SK-MEL-5 (cell line): ENCODE measurements at regions not wholly inside any gene's neighbourhood (a gene's known extent, or its start where the extent isn't known, plus 50 kb on each side); places are given as distances from the start of the nearest gene placed in this dataset.

Source experiments
- DNase-seq: peaks from one replicate; pipeline ENCODE4 v3.0.0-alpha.2; 2016; ENCODE audit warnings: low read depth, low spot score
- in situ Hi-C: cut with HindIII; loops from 2 replicates; pipeline ENCODE4 v1.10.0; 2016; ENCODE audit warnings: low sequenced_read_pairs, high pct_unique_total_duplicates, low pct_unique_long_range_greater_than_20kb

GRCh38 chr15:87238451-87239068 is 1018.0 kb downstream of the NTRK3 start:
- in situ Hi-C loops: no loop called here
- DNase-seq: no peak

DNA sequence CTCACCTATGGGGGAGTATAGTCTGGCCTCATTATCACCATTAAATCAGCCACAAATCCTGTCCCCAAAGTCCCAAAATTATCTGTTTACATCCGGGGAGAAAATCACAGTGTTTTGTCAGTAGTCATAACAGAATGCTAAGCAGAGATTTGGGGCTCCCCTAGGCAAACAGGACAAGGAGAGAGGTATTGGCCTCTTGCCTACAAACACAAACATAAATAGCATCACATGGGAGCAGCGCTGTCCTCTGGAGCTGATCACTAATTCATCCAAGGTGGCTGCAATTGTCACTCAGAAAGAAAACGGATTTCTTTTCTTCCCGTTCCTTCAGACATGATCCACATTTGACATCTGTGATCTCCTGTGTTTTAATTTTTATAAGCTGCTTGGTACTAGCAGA is 1028.1 kb downstream of the NTRK3 start:
- DNase-seq: no peak
- in situ Hi-C loops: no loop called here

- in situ Hi-C loops: no loop called here
- DNase-seq: no peak
These were observed 1028.7 kb downstream of the NTRK3 start for GRCh38 chr15:87227846-87228245.

DNA sequence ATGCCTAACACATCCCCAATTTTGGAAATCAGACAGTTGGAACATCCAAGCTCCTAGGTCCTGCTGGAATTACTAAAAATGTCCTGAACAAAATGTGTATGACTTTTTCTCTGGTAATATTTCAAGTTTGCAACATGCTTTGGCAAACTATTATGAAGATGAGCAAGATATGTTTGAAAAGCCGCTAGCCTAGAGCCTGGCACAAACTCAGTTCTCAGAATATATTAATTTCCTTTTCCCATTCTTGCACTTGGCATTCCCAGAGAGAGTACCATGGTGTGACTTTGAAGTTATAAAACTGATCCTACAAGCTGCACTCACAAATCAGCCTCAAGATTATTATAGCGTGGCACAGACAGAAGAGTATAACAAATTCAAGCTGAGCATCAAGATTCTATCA is 1031.1 kb downstream of the NTRK3 start:
- in situ Hi-C loops: no loop called here
- no peak for DNase-seq

DNA sequence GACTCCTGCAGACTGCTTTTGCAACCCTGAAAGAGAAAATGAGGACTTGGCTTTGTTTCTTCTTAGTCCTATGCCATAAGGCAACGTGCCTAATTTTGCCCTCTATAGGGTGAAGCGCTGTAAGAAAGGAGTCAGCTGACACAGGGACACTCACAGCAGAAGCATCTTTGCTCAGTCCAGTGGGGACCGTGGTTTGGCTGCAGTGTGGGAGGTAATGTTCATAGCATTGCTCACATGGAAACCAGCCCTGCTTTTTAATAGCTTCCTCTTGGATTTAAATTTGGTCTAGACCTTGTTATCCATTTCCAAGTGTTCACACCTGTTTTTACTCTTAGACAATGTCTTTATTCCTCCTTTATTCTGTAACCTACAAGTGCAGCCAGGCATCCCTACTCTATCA is 1032.1 kb downstream of the NTRK3 start:
- in situ Hi-C loops: no loop called here
- DNase-seq: no peak

DNA sequence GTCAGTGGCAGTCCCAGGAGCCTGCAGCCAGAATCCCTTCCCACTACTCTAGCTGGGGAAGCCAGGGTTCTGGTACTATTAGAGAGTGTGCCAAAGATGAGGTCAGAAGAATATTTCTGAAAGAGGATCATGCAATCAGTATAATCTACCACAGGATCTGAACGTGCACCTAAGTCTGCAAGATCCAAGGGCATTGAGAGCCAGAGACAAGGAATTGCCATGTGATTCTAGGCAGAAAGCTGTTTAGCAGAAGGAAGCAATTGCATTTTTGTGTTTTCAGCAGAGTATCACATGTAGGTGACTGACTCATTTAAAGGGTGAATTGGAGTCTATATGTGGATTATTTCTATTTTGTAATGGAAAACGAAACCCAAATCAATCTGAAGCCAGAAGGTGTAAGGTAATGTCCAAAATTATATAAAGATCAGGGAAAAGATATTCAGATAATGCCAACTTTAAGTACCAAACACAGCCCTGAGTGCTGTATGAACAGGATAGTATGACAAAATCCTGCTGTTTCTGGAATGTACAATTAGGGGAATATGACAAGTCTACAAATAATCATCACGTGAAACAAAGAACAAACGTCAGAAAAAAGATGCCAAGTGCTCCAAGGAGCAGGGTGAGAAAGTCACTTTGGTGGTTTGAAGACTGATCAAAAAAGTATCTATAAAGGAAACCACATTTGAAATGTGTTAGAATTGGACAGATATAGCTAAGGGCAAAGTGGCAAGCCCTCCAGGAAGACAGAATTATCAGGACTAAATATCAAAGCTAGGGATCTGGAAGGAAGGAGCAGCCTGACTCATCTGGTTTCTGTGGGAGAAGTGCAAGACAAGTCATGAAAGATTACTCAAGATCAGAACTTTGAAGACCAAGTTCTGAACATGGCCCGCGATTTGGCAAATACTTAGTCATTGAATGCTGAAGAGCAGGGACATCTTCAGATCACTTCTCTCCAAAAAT is 1036.6 kb downstream of the NTRK3 start:
- no peak for DNase-seq
- in situ Hi-C loops: no loop called here

- no peak for DNase-seq
- in situ Hi-C loops: no loop called here
These were observed 1041.4 kb downstream of the NTRK3 start for GRCh38 chr15:87215100-87215499.

DNA sequence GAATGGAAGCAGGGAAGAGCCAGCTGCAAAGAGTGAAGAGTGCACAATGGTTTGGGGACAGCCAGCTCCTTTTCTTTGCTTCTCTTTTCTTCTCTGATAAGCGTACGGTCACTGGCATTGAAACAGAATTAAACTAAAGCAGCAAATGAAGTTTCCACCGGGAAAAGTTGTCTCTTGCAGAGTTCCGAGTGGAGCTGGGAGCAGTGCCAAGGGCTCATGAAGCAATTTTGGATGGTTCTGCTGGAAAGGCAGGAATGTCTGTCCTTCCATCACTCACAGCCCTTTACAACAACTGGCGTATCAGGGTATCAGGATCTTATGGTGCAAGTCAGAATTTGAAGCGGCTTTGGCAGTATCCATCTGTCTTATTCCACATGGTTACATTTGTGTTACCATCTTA is 1042.9 kb downstream of the NTRK3 start:
- in situ Hi-C loops: no loop called here
- no peak for DNase-seq

- in situ Hi-C loops: no loop called here
- no peak for DNase-seq
These were observed 1044.5 kb downstream of the NTRK3 start for GRCh38 chr15:87212041-87212440.

- in situ Hi-C loops: no loop called here
- DNase-seq: no peak
These were observed 1045.0 kb downstream of the NTRK3 start for GRCh38 chr15:87211547-87211946.

DNA sequence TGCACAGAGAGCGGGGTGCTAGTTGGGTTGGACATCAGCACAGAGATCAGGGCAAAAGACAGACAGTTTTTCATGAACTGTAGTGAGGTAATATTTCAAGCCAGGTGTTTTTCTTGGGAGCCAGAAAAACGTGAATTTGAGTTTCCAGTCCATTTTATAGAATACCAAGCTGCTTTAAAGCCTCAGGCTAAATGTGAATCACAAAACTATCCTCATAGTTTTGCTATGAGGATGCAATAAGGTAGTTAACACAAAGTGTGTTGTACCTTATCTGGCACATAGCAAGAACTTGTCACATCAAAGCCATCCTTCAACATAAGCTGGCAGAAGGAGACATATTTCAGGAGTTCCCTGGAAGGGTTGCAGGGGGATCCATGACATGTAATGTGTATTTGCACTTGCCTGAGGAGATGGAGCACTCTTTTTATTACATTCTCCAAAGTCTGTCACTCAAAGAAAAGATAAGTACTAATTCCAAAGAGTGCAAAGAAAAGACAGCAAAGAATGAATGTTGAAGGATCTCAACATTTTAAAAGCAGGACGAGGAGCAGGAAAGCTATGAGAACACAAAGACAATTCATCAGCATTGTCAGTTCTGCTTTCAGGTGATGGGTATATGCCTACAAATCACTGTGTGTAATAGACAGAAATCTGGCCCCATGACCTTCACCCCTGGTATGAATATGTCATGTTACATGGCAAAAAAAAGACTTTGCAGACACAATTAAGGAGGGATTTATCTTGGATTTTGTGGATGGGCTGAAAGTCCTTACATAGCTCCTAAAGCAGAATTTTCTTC is 1046.4 kb downstream of the NTRK3 start:
- no peak for DNase-seq
- in situ Hi-C loops: no loop called here

- no peak for DNase-seq
- in situ Hi-C loops: no loop called here
These were observed 1048.5 kb downstream of the NTRK3 start for GRCh38 chr15:87207990-87208580.

- in situ Hi-C loops: no loop called here
- DNase-seq: no peak
These were observed 1049.3 kb downstream of the NTRK3 start for GRCh38 chr15:87207251-87207650.

DNA sequence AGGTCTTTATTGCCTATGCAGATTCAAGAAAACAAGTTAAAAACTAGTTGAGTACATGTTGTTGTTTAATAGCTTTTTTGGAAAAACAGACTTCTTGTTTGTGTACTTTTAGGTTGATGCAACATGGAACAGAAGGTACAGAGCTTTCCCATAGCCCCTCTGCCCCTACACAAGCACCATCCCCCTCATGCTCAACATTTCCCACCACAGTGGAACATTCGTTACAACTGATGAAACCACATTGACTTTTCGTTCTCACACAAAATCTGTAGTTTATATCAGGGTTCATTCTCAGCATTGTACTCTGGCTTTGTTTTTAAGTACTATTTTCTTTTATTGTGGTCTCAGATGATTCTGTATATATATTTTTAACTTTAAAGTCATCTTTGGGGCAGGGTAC is 1054.6 kb downstream of the NTRK3 start:
- DNase-seq: no peak
- in situ Hi-C loops: no loop called here

DNA sequence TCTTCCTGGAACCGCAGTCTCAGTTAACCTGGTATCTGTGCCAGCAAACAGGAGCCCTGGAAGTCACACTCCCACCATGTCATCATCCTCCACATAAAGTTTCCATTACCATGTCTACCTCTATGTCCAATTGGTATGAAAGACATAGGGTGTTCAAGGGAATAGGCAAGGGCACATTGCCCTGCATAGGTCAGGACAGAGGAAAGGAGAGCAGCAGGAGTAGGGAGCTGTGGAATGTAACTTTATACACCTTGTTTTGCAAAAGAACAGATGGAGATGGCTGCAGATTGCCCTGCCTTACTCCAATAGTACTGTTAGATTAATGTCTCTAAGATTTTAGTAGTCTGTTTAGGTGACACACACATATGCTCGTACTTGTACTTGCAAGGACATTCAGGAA is 1056.4 kb downstream of the NTRK3 start:
- DNase-seq: no peak
- in situ Hi-C loops: no loop called here

- no peak for DNase-seq
- in situ Hi-C loops: no loop called here
These were observed 1058.6 kb downstream of the NTRK3 start for GRCh38 chr15:87197981-87198380.

- no peak for DNase-seq
- in situ Hi-C loops: no loop called here
These were observed 1060.0 kb downstream of the NTRK3 start for GRCh38 chr15:87196498-87196897.

DNA sequence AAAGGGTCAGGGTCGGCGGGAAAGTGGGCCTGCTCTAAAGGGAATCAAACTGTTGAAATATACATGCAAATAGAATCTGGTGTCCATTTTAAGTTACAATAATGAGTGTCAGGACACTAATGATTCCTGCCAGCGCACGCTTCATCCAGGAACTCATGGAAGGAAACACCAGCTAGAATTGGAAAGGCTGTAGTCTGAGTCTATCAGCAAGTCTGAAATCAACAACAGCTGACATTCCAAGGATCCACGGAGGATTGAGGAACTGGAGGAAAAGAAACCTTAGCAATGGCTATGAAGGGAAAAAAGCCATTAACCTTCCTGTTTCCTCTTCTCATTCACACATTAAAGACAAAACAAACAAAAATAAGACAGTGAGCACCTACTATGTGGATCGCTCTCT is 1063.1 kb downstream of the NTRK3 start:
- DNase-seq: no peak
- in situ Hi-C loops: no loop called here
